Transverse colon (tissue), 4 donors: ENCODE measurements at regions not wholly inside any gene's neighbourhood (a gene's known extent, or its start where the extent isn't known, plus 50 kb on each side); places are given as distances from the start of the nearest gene placed in this dataset.
A peak's percentile ranks its signal among the peaks of the same experiment; 100 is the strongest.

Source experiments
- DNase-seq: peaks from one replicate; pipeline ENCODE4 v3.0.0-alpha.2; 2019
- H3K27ac ChIP-seq, 4 donors: fragments of 200-600 bp; sonication (generic); 2 replicates each; pipeline ENCODE4 v1.5.1; 2016 to 2018; ENCODE audit warnings: inconsistent platforms in 4 of 4
- H3K27me3 ChIP-seq: fragments of 200-600 bp; sonication (generic); 2 replicates; pipeline ENCODE4 v1.5.1; 2017; ENCODE audit warnings: inconsistent platforms
- H3K36me3 ChIP-seq, 4 donors: fragments of 200-600 bp; sonication (generic); 2 replicates each; pipeline ENCODE4 v1.5.1; 2017 to 2019; ENCODE audit warnings: inconsistent platforms in 4 of 4
- H3K4me1 ChIP-seq, 4 donors: fragments of 200-600 bp; sonication (generic); 2 replicates each; pipeline ENCODE4 v1.5.1; 2017 to 2020; ENCODE audit warnings: inconsistent platforms in 4 of 4
- H3K4me3 ChIP-seq, 4 donors: fragments of 200-600 bp; sonication (generic); 1 replicate in 1 of 4; 2 replicates in 3 of 4; pipeline versions ENCODE4 v1.5.1 to v1.6.1; 2017 to 2019; ENCODE audit warnings: inconsistent platforms in 4 of 4
- H3K9me3 ChIP-seq, 2 donors: fragments of 200-600 bp; sonication (generic); 2 replicates each; pipeline ENCODE4 v1.5.1; 2017 to 2019; ENCODE audit warnings: inconsistent platforms in 2 of 2
- EP300 ChIP-seq: sonication (generic); formaldehyde crosslinking; IDR thresholded peaks from one replicate; pipeline ENCODE4 v1.6.1; 2017; ENCODE audit warnings: antibody characterized with exemption, low read depth
- POLR2A ChIP-seq: fragments of 450-650 bp; IDR thresholded peaks from one replicate; pipeline ENCODE4 v1.6.1; 2016; ENCODE audit warnings: antibody characterized with exemption, mild to moderate bottlenecking, moderate library complexity
- POLR2AphosphoS5 ChIP-seq, 3 donors: sonication (generic); formaldehyde crosslinking; IDR thresholded peaks; one replicate each; pipeline ENCODE4 v1.6.1; 2016; ENCODE audit warnings: antibody characterized with exemption in 3 of 3
- WGBS, 2 donors: methylation state at CpG; one replicate each; pipeline ENCODE4 v1.1.5; 2018; ENCODE audit warnings: low coverage in 1 of 2; 5-methylcytosine and 5-hydroxymethylcytosine counted together
- in situ Hi-C, 4 donors: fragments of 200-750 bp; cut with MboI; loops; one replicate each; pipeline versions ENCODE4 v1.15.0 to v1.15.1; 2017; ENCODE audit warnings: low sequenced_read_pairs in 3 of 4, low pct_ligation_motif_present in 1 of 4, low pct_unique_long_range_greater_than_20kb in 1 of 4
- intact Hi-C: fragments of 100-400 bp; cut with DNase I; formaldehyde crosslinking; loops from one replicate; pipeline ENCODE4 v1.15.1; 2023; ENCODE audit warnings: low total_unique reads
- TF ChIP-seq, protein P1 (sequence below), 5 experiments: fragments of 200-600 bp in 3 of 5; fragments of 450-650 bp in 2 of 5; sonication (generic) in 3 of 5; IDR thresholded peaks; 1 replicate in 2 of 5; 2 replicates in 3 of 5; pipeline ENCODE4 v1.5.1; 2016 to 2017; ENCODE audit warnings: antibody characterized with exemption in 5 of 5, inconsistent platforms in 3 of 5, mild to moderate bottlenecking in 2 of 5, moderate library complexity in 1 of 5

DNA sequence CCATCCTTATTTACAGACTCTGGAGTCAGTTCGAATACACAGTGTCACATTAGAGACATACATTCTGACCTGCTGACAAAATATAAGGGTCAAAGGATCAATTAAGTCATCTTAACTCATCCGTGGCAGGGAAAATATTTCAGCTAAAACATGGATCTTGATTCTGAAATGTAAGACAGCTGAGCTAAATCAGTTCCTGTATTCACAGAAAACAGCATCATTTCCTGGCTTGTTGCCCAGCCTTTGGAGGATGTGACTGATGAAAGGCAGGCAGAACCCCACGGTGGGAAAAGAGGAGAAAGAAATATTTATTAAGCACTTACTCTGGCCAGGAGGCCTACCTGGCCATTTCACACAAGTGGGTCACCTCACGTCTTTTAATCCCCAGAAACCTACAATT, 101.9 kb downstream of the GAS2L3 start:
- Histone ChIP-seq H3K27me3 (no peaks in the 10 kb centered on the region), H3K36me3 (no peaks in the 10 kb centered on the region), H3K27ac (no peak overlapping the region), H3K4me1 (no peaks in the 10 kb centered on the region), H3K9me3 (no peaks in the 10 kb centered on the region), H3K4me3 (no peak overlapping the region)
- 0 to 32% methylated on average over 1 to 4 of the region's 4 CpGs for WGBS, 2 donors
- peak; percentile 14 for DNase-seq
- TF ChIP-seq EP300: no peak
- TF ChIP-seq, protein P1, sequence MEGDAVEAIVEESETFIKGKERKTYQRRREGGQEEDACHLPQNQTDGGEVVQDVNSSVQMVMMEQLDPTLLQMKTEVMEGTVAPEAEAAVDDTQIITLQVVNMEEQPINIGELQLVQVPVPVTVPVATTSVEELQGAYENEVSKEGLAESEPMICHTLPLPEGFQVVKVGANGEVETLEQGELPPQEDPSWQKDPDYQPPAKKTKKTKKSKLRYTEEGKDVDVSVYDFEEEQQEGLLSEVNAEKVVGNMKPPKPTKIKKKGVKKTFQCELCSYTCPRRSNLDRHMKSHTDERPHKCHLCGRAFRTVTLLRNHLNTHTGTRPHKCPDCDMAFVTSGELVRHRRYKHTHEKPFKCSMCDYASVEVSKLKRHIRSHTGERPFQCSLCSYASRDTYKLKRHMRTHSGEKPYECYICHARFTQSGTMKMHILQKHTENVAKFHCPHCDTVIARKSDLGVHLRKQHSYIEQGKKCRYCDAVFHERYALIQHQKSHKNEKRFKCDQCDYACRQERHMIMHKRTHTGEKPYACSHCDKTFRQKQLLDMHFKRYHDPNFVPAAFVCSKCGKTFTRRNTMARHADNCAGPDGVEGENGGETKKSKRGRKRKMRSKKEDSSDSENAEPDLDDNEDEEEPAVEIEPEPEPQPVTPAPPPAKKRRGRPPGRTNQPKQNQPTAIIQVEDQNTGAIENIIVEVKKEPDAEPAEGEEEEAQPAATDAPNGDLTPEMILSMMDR (IDR thresholded peaks at IDR 0.05): no peak
- in situ Hi-C loops (loop anchor here in 1 of 4 donors (25.0 kb wide), 1 partner anchor 288 kb away; no protein-coding TSS in a partner anchor), intact Hi-C loops (no loop called here)

DNA sequence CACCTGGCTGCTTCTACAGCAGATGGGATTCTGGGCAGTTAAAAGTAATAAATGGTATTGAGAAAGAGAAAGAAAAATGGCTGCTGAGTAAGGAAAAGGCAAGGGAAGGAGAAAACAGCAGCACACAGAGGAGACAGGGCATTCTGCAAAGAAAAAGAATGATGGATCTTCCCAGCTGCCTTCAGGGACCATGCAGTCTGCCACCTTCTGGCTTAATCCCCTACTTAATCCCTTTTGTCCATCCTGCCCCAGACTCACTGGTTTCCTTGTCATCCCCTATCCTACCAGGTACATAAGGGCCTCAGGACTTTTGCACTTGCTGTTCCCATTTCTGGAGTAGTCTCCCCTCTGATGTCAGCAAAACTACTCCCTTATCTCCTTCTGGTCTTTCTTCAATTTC, 107.6 kb downstream of the GAS2L3 start:
- in situ Hi-C loops: loop anchor here in 1 of 4 donors (25.0 kb wide), 1 partner anchor 294 kb away; no protein-coding TSS in a partner anchor
- Histone ChIP-seq H3K4me3 (no peak overlapping the region), H3K4me1 (no peaks in the 10 kb centered on the region), H3K27ac (no peak overlapping the region), H3K36me3 (no peaks in the 10 kb centered on the region), H3K27me3 (no peaks in the 10 kb centered on the region), H3K9me3 (no peaks in the 10 kb centered on the region)
- intact Hi-C loops: no loop called here
- DNase-seq: no peak
- no peak for TF ChIP-seq POLR2A
- TF ChIP-seq EP300: no peak
- TF ChIP-seq, protein P1 (IDR thresholded peaks at IDR 0.05): no peak
- TF ChIP-seq POLR2AphosphoS5 (IDR thresholded peaks at IDR 0.05): no peak

DNA sequence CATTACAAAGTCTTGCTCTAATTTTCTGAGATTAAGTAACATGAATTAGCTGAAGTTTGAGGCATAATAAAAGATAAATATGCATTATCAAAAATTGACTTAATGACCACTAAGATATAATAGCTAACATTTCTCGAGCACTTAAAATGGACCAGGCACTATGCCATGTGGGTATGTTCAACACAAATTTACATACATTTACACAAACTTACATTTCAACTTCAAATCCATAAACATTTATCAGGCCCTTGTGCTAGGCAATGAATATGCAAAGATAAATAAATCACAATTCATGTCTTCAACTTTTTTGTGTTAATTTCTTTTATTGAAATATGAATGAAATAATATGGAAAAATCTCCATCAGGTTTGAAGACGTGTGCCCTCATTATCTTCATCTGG, 108.7 kb downstream of the GAS2L3 start:
- no peaks in the 10 kb centered on the region for H3K36me3 ChIP-seq
- no peaks in the 10 kb centered on the region for H3K4me1 ChIP-seq
- no peak overlapping the region for H3K27ac ChIP-seq
- no peaks in the 10 kb centered on the region for H3K9me3 ChIP-seq
- TF ChIP-seq POLR2AphosphoS5 (IDR thresholded peaks at IDR 0.05) (no peak), EP300 (no peak)
- H3K4me3 ChIP-seq: no peak overlapping the region
- 77 to 80% methylated on average over 2 of the region's 2 CpGs for WGBS, 2 donors
- in situ Hi-C loops: loop anchor here in 1 of 4 donors (25.0 kb wide), 1 partner anchor 295 kb away; no protein-coding TSS in a partner anchor
- no peaks in the 10 kb centered on the region for H3K27me3 ChIP-seq
- DNase-seq: no peak
- intact Hi-C loops: no loop called here

DNA sequence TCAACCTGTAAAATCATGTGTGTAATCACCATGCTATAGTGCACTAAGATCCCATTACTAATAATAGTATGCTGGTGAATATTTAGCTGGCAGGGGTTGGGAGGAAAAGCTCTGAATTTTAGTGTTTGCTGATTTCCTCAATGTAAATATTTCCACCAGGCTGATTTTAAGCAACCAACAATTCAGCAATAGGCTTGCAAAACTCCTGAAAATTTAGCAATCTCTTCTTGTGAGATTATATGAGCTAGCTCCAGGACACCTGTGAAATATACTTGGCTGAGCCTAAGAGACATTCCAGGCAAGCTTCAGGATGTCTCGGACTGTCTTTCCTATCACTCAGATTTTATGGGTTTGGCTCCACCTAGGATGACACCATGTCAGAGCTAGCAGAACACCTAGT, 106.9 kb upstream of the ANO4 start:
- intact Hi-C loops: no loop called here
- Histone ChIP-seq H3K4me1 (no peaks in the 10 kb centered on the region), H3K9me3 (no peaks in the 10 kb centered on the region), H3K27me3 (no peaks in the 10 kb centered on the region), H3K4me3 (no peak overlapping the region), H3K27ac (no peak overlapping the region), H3K36me3 (no peaks in the 10 kb centered on the region)
- TF ChIP-seq POLR2A (no peak), EP300 (no peak)
- TF ChIP-seq, protein P1 (IDR thresholded peaks at IDR 0.05): no peak
- 81% methylated on average over 1 of the region's 1 CpG; no CpG with 5 or more reads in 1 of the 2 donors for WGBS, 2 donors
- DNase-seq: no peak
- in situ Hi-C loops: loop anchor here in 1 of 4 donors (25.0 kb wide), 1 partner anchor 300 kb away; no protein-coding TSS in a partner anchor

DNA sequence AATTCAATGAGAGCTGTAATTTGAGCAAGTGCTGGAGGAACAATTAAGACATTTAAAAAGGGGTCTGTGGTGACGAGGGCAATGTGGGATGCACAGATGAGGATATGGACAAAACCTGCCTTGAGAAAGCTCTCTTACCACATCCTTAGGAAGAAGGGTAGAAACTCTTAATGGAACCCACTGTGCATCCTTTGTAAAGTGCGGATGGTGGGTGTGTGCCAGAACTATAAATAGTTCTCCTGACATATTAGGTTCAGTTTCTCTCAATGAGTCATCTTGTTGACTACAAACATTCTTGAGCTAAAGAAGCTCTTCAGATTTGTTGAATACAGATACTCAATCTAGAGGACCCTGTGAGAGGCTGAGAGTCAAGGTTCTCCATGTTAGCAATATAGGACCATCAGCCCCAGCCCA, 106.1 kb upstream of the ANO4 start:
- Histone ChIP-seq H3K27me3 (no peaks in the 10 kb centered on the region), H3K36me3 (no peaks in the 10 kb centered on the region), H3K27ac (no peak overlapping the region), H3K4me3 (no peak overlapping the region), H3K4me1 (no peaks in the 10 kb centered on the region), H3K9me3 (no peaks in the 10 kb centered on the region)
- TF ChIP-seq, protein P1 (IDR thresholded peaks at IDR 0.05): no peak
- TF ChIP-seq EP300 (no peak), POLR2A (no peak), POLR2AphosphoS5 (IDR thresholded peaks at IDR 0.05) (no peak)
- 71 to 83% methylated on average over 2 of the region's 2 CpGs for WGBS, 2 donors
- intact Hi-C loops (no loop called here), in situ Hi-C loops (loop anchor here in 1 of 4 donors (25.0 kb wide), 1 partner anchor 301 kb away; no protein-coding TSS in a partner anchor)
- no peak for DNase-seq
